GM18861 (cell line): ENCODE measurements at regions not wholly inside any gene's neighbourhood (a gene's known extent, or its start where the extent isn't known, plus 50 kb on each side); places are given as distances from the start of the nearest gene placed in this dataset.
A peak's percentile ranks its signal among the peaks of the same experiment; 100 is the strongest.

Source experiments
- ATAC-seq: cut with Tn5 transposase; IDR thresholded peaks from one replicate; pipeline ENCODE4 v1.9.1; 2021; ENCODE audit not compliant: unreplicated experiment

DNA sequence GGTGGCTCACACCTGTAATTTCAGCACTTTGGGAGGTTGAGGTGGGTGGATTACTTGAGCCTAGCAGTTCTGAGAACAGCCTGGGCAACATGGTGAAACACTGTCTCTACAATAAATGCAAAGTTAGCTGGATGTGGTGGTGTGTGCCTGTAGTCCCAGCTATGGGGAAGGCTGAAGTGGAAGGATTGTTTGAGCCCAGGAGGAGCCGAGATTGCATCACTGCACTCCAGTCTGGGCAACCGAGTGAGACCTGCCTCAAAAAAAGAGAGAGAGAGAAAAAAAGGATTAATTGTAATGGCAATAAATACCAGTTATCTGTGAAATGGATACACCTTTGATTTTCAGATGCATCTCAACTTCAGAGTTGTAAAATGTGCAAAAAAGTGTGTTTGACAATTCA is 58.8 kb downstream of the SPRY1 start:
- no peak for ATAC-seq

DNA sequence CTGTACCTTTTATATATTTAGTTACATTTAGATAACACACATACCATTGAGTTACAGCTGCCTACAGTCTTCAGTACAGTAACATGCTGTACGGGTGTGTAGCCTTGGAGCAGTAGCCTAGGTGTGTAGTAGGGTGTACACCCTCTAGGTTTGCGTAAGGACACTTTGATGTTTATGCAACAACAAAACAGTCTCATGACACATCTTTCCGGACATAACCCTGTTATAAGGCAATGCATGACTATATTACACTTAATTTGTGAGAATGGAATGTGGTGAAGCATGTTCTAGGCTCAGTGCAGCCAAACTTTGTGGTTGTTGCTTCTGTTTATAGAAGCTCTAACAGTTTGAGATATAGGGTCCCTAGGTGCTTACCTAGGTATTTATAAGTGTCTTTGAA is 65.4 kb downstream of the SPRY1 start:
- no peak for ATAC-seq

DNA sequence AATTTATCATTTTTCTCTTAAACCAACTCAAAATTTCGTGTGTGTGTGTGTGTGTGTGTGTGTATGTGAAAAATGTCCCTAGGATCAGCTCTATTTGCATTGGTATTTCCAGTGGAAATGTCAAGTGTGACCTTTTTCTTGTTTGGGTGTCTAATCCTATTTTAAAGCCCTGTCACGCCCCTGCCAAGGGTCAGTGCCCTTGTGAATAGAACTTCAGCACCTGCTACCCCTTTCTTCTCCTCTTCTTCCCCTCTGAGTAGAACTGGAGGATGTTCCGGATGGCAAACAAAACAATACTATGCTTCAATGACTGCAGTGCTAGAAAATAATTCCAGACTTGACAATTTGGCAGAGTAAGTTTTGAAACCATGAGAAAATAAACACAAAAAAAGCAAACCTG is 67.3 kb downstream of the SPRY1 start:
- no peak for ATAC-seq

GRCh38 chr4:123465416-123465815 is 68.8 kb downstream of the SPRY1 start:
- ATAC-seq: no peak

DNA sequence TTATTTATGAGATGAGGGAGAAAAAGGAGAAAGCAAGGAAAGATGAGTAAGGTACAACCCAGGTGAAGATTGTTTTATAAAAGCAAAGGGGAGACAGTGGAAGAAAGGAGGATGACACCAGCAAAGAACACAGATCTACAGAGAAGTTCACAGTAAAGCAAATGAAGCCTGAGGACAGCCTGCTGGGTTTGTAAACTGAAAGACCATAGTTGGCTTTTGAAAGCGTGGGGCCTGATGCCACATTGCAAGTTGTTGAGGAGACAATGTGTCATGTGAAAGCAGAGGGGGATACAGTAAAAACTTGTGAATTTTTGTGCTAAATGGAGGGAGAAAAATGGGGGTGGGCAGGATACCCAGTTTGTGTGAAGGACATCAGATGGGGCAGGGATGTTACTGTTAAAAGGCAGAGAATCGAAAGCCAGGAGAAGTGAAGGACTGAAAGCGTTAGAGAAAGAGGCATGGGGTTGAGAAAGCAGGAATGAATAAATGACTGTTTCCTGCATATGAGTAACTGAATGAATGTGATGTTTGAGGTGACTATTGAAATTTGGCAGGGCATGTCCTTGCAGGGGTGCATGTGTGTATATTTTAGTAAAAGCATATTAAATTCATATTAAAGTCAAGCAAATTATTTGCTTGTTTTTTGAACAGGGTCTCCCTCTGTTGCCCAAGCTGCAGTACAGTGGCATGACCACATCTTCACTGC is 69.6 kb downstream of the SPRY1 start:
- no peak for ATAC-seq

GRCh38 chr4:123468479-123469031 is 72.0 kb downstream of the SPRY1 start:
- ATAC-seq: no peak

DNA sequence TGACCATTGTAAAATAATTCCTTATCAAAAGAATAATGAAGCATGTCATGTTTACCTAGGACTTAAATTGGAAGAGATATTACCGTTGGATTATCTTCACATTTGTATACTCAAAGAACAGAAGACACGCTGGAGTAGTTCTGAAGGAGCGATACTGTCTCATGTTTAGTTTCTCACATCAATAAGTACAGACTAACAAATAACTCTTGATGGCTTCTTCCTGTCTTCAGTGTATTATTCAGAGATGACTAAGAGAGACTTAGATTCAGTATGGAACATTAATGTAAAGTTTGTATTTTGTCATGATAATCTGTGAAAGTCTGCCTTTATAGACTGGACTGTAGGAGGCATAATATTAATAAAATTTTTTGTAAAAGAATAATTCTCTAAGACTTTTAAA is 72.7 kb downstream of the SPRY1 start:
- ATAC-seq: no peak

GRCh38 chr4:123469696-123470095 is 73.1 kb downstream of the SPRY1 start:
- ATAC-seq: no peak

DNA sequence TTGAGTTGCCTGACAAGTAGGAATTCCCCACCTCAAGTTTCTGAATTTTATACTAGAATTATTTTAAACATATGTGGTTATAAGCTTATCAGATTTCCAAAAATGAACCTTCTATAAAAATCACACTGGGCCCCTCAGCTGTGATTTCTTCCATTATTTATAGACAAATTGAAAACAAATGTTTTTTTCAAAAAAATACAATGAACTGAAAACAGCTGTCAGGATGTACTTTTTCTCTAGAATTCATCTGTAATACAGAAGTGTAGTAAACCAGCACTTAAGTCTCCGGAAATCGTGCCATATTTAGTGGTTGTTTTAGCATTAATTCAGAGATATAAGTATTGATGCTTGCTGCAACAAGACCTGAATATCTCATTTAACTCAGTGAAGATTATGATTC is 74.0 kb downstream of the SPRY1 start:
- ATAC-seq: no peak

GRCh38 chr4:123471655-123472369 is 75.2 kb downstream of the SPRY1 start:
- no peak for ATAC-seq

DNA sequence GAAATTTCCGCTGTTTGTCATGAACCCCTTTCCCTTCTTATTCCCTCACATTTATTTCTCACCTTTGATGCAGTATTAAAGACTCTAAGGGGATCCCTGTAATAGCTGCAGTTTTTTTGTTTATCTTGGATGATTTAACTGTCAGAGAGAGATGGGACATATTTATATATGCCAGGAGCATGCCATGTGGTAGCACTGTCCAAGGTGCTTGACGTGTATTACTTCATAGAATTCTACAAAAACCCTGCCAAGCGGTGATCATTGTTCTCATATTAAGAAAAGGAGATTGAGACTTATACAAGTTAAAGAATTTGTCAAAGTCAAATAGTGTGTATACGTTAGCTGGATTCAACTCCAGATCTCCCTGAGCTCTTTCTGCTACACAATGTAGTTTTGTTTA is 78.2 kb downstream of the SPRY1 start:
- ATAC-seq: no peak

- ATAC-seq: peak; percentile 63
Measured at GRCh38 chr4:123476089-123476488, 79.5 kb downstream of the SPRY1 start.

- no peak for ATAC-seq
Measured at GRCh38 chr4:123477711-123478209, 81.2 kb downstream of the SPRY1 start.

DNA sequence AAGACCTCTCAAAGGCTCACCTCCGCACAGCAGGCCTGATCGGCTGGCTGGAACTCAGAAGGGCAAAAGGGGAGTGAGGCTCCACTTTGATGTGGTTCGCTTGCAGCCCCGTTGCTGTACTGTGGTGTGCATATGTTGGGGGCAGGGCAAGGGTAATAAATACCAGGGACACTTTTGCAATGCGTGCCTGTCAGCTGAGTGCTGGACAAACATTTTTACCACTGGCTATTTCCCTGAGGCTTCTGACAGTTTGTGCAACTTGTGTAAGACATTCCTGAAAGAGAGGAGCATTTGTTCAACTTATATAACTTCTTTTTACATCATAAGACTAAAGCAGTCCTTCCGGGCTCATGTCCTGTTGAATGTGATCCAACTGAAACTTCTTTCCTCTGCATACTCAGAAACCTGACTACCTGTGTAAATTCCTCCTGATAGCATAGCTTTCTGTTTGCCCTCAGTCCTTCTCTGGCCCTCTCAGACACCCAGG is 82.3 kb downstream of the SPRY1 start:
- ATAC-seq: no peak

- ATAC-seq: no peak
Measured at GRCh38 chr4:123479944-123480343, 83.3 kb downstream of the SPRY1 start.

GRCh38 chr4:123480706-123481418 is 84.3 kb downstream of the SPRY1 start:
- no peak for ATAC-seq

GRCh38 chr4:123481717-123482116 is 85.1 kb downstream of the SPRY1 start:
- ATAC-seq: no peak

GRCh38 chr4:123484291-123484926 is 87.8 kb downstream of the SPRY1 start:
- ATAC-seq: no peak

GRCh38 chr4:123485601-123486000 is 89.0 kb downstream of the SPRY1 start:
- no peak for ATAC-seq

DNA sequence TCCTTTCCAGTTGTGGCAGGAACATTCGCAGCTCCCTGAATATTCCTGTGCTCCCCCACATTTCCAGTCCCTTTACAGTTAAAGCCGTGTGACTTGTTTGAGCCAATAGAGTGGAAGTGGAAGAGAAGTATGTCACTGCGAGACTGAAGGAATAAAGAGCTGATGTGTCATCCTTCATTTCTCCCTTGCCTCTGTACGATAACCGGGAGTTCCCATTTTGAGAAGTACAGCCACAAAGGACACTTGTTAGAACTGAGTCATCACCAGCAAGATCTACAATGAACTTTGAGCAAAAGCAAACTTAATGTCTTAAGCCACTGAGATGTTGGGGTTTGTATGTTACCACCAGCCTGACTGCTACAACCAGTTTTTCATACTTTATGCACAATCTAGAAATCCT is 92.3 kb downstream of the SPRY1 start:
- ATAC-seq: peak; percentile 93

DNA sequence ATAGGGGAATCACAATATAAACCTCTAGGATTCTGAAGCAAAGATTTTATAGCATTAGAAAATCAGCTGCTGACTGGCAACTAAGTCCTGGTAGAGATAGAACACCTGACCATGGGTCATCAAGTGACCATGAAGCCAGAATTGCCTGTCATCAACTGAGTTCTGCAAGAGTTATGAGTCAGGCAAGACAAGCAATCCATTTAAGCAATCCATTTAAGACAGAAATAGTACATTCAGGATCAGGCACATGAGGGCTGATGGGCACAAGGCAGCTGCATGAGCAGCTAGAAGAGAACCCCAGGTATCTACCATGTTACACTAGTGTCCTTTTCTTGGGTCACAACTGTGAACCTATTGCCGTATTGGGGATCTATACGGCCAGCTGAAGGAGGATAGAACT is 98.9 kb downstream of the SPRY1 start:
- no peak for ATAC-seq
